Neural progenitor cell (in vitro differentiated cells): ENCODE measurements at regions not wholly inside any gene's neighbourhood (a gene's known extent, or its start where the extent isn't known, plus 50 kb on each side); places are given as distances from the start of the nearest gene placed in this dataset.

Source experiments
- DNase-seq: peaks from one replicate; pipeline ENCODE4 v3.0.0-alpha.2; 2016; ENCODE audit warnings: low spot score
- H2AFZ ChIP-seq: fragments of 200-600 bp; sonication (generic); replicated peaks from 2 replicates; pipeline ENCODE4 v1.6.1; 2016; ENCODE audit warnings: antibody characterized with exemption
- H3F3A ChIP-seq: fragments of 200-600 bp; sonication (generic); 2 replicates; pipeline ENCODE4 v1.6.1; 2016; ENCODE audit warnings: antibody characterized with exemption, low read depth
- H3K27ac ChIP-seq: fragments of 200-600 bp; sonication (generic); 2 replicates; pipeline ENCODE4 v1.5.1; 2016; ENCODE audit warnings: mild to moderate bottlenecking
- H3K27me3 ChIP-seq: fragments of 200-600 bp; sonication (generic); 2 replicates; pipeline ENCODE4 v1.6.1; 2016; ENCODE audit warnings: mild to moderate bottlenecking, moderate library complexity
- H3K36me3 ChIP-seq: fragments of 200-600 bp; sonication (generic); 2 replicates; pipeline ENCODE4 v1.5.1; 2016
- H3K4me1 ChIP-seq: fragments of 200-600 bp; sonication (generic); 2 replicates; pipeline ENCODE4 v1.6.1; 2016; ENCODE audit warnings: mixed run types
- H3K4me2 ChIP-seq: fragments of 200-600 bp; sonication (generic); 2 replicates; pipeline ENCODE4 v1.6.1; 2016
- H3K4me3 ChIP-seq: fragments of 200-600 bp; sonication (generic); 2 replicates; pipeline ENCODE4 v1.5.1; 2016
- H3K79me2 ChIP-seq: fragments of 200-600 bp; sonication (generic); 2 replicates; pipeline ENCODE4 v1.6.1; 2016; ENCODE audit warnings: low read depth
- H3K9ac ChIP-seq: fragments of 200-600 bp; sonication (generic); 2 replicates; pipeline ENCODE4 v1.6.1; 2016
- H3K9me3 ChIP-seq: fragments of 200-600 bp; sonication (generic); 2 replicates; pipeline ENCODE4 v1.5.1; 2016; ENCODE audit warnings: low read depth
- H4K20me1 ChIP-seq: fragments of 200-600 bp; sonication (generic); 2 replicates; pipeline ENCODE4 v1.6.1; 2016; ENCODE audit warnings: low read depth
- H3K27ac Mint-ChIP-seq: 3 replicates; pipeline ENCODE4 v1.8.0; 2021; ENCODE audit warnings: mixed read lengths
- H3K27me3 Mint-ChIP-seq: 2 replicates; pipeline ENCODE4 v1.8.0; 2022; ENCODE audit warnings: low read depth, mild to moderate bottlenecking, inconsistent platforms, moderate library complexity, mixed read lengths; ENCODE audit not compliant: insufficient read depth
- H3K36me3 Mint-ChIP-seq: 3 replicates; pipeline ENCODE4 v1.8.0; 2021; ENCODE audit warnings: mixed read lengths
- H3K4me1 Mint-ChIP-seq: 3 replicates; pipeline ENCODE4 v1.8.0; 2021; ENCODE audit warnings: mixed read lengths
- H3K4me3 Mint-ChIP-seq: 3 replicates; pipeline ENCODE4 v1.8.0; 2021; ENCODE audit warnings: mild to moderate bottlenecking, moderate library complexity, mixed read lengths
- H3K9me3 Mint-ChIP-seq: 3 replicates; pipeline ENCODE4 v1.8.0; 2020; ENCODE audit warnings: mixed read lengths
- EZH2 ChIP-seq: fragments of 200-600 bp; sonication (generic); IDR thresholded peaks from 2 replicates; pipeline ENCODE4 v1.6.1; 2017; ENCODE audit warnings: antibody characterized with exemption, mild to moderate bottlenecking, moderate library complexity
- EZH2phosphoT487 ChIP-seq: fragments of 200-600 bp; sonication (generic); IDR thresholded peaks from 2 replicates; pipeline ENCODE4 v1.6.1; 2017; ENCODE audit warnings: antibody characterized with exemption
- TF ChIP-seq, protein P1 (sequence below): fragments of 200-600 bp; sonication (generic); IDR thresholded peaks from 2 replicates; pipeline ENCODE4 v1.5.1; 2017; ENCODE audit warnings: antibody characterized with exemption, mild to moderate bottlenecking

DNA sequence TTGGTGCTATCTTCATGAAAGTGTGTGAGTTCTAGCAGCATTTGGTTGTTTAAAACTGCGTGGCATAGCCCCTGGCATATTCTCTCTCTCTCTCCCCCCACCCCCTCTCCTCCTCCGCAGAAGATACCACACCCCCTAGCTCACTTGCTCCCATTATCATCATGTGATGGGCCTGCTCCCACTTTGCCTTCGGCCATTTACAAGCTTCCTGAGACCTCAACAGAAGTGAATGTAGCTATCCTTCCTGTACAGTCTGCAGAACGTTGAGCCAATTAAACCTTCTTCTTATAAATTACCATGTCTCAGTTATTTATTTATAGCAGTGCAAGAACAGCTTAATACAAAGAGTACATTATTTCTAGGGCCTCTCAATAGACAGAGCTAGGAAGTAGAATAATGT is 1032.5 kb upstream of the CADM2 start:
- Histone ChIP-seq H4K20me1 (no peaks in the 10 kb centered on the region), H2AFZ (no peak overlapping the region), H3K4me2 (no peak overlapping the region), H3K4me3 (no peak overlapping the region), H3K9me3 (no peaks in the 10 kb centered on the region), H3K4me1 (no peaks in the 10 kb centered on the region), H3K27me3 (no peaks in the 10 kb centered on the region), H3F3A (no peaks in the 10 kb centered on the region), H3K27ac (no peak overlapping the region), H3K79me2 (no peaks in the 10 kb centered on the region), H3K9ac (no peak overlapping the region), H3K36me3 (no peaks in the 10 kb centered on the region)
- Mint-ChIP-seq H3K36me3 (peaks cover 3% of the 10 kb centered on the region), H3K4me1 (no peaks in the 10 kb centered on the region), H3K9me3 (peaks cover 41% of the 10 kb centered on the region), H3K27me3 (no peaks in the 10 kb centered on the region), H3K27ac (no peak overlapping the region), H3K4me3 (no peak overlapping the region)
- DNase-seq, result no peak
- TF ChIP-seq EZH2, result no peak
- TF ChIP-seq, protein P1, sequence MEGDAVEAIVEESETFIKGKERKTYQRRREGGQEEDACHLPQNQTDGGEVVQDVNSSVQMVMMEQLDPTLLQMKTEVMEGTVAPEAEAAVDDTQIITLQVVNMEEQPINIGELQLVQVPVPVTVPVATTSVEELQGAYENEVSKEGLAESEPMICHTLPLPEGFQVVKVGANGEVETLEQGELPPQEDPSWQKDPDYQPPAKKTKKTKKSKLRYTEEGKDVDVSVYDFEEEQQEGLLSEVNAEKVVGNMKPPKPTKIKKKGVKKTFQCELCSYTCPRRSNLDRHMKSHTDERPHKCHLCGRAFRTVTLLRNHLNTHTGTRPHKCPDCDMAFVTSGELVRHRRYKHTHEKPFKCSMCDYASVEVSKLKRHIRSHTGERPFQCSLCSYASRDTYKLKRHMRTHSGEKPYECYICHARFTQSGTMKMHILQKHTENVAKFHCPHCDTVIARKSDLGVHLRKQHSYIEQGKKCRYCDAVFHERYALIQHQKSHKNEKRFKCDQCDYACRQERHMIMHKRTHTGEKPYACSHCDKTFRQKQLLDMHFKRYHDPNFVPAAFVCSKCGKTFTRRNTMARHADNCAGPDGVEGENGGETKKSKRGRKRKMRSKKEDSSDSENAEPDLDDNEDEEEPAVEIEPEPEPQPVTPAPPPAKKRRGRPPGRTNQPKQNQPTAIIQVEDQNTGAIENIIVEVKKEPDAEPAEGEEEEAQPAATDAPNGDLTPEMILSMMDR, result no peak
- TF ChIP-seq EZH2phosphoT487, result no peak

GRCh38 chr3:83928391-83928790 is 1030.4 kb upstream of the CADM2 start:
- no peak overlapping the region for H3K4me3 ChIP-seq

DNA sequence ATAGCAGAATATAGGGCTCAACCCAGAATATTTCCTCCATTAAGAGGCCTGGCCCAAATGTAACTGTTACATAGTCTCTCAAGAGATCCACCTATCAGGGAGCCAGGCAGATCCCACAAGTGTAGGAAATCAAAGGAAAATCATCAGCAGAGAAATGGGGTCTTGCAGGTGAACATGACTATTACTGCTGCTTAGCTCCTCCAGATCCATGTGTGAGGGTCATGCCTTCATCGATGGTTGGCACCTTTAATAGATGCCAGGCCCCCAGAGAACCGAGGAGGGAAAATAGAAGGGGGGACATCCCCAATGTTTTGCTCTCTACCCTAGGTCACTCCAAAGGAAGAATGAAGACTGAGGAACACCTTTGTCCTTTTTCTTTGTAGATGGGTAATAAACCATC is 1029.9 kb upstream of the CADM2 start:
- H3K27me3 Mint-ChIP-seq, result no peaks in the 10 kb centered on the region

More at GRCh38 chr3:83928391-83928790, 1030.4 kb upstream of the CADM2 start:
- H3K79me2 ChIP-seq, result no peaks in the 10 kb centered on the region
- H3K36me3 ChIP-seq, result no peaks in the 10 kb centered on the region
- Mint-ChIP-seq H3K27ac (no peak overlapping the region), H3K9me3 (peaks cover 44% of the 10 kb centered on the region), H3K4me1 (no peaks in the 10 kb centered on the region), H3K4me3 (no peak overlapping the region), H3K36me3 (peaks cover 3% of the 10 kb centered on the region), H3K27me3 (no peaks in the 10 kb centered on the region)
- no peak overlapping the region for H2AFZ ChIP-seq
- H3K27me3 ChIP-seq, result no peaks in the 10 kb centered on the region
- DNase-seq, result peak; percentile 70
- no peaks in the 10 kb centered on the region for H3K4me1 ChIP-seq
- no peaks in the 10 kb centered on the region for H4K20me1 ChIP-seq
- no peaks in the 10 kb centered on the region for H3K9me3 ChIP-seq
- H3F3A ChIP-seq, result no peaks in the 10 kb centered on the region
- no peak for TF ChIP-seq EZH2
- TF ChIP-seq, protein P1, result peak; percentile 58
- no peak for TF ChIP-seq EZH2phosphoT487
- no peak overlapping the region for H3K9ac ChIP-seq
- no peak overlapping the region for H3K27ac ChIP-seq
- no peak overlapping the region for H3K4me2 ChIP-seq

GRCh38 chr3:83934192-83935021 is 1024.4 kb upstream of the CADM2 start:
- Histone ChIP-seq H3K36me3 (no peaks in the 10 kb centered on the region), H3K4me3 (no peak overlapping the region), H3K9ac (no peak overlapping the region), H3F3A (no peaks in the 10 kb centered on the region), H3K4me1 (no peaks in the 10 kb centered on the region), H2AFZ (no peak overlapping the region), H3K27me3 (no peaks in the 10 kb centered on the region), H3K79me2 (no peaks in the 10 kb centered on the region), H4K20me1 (no peaks in the 10 kb centered on the region), H3K27ac (no peak overlapping the region), H3K9me3 (no peaks in the 10 kb centered on the region), H3K4me2 (no peak overlapping the region)
- H3K4me1 Mint-ChIP-seq, result peaks cover 8% of the 10 kb centered on the region
- H3K36me3 Mint-ChIP-seq, result peaks cover 3% of the 10 kb centered on the region
- TF ChIP-seq EZH2phosphoT487 (no peak), EZH2 (no peak)
- TF ChIP-seq, protein P1, result no peak
- H3K27me3 Mint-ChIP-seq, result no peaks in the 10 kb centered on the region
- DNase-seq, result no peak
- H3K9me3 Mint-ChIP-seq, result peaks cover 17% of the 10 kb centered on the region
- no peak overlapping the region for H3K4me3 Mint-ChIP-seq
- H3K27ac Mint-ChIP-seq, result no peak overlapping the region

More for the DNA sequence above, 1029.9 kb upstream of the CADM2 start:
- Histone ChIP-seq H3K9me3 (no peaks in the 10 kb centered on the region), H3K36me3 (no peaks in the 10 kb centered on the region), H3K4me1 (no peaks in the 10 kb centered on the region), H3K9ac (no peak overlapping the region), H4K20me1 (no peaks in the 10 kb centered on the region), H3F3A (no peaks in the 10 kb centered on the region), H2AFZ (no peak overlapping the region), H3K4me2 (no peak overlapping the region), H3K79me2 (no peaks in the 10 kb centered on the region), H3K27ac (no peak overlapping the region), H3K27me3 (no peaks in the 10 kb centered on the region), H3K4me3 (no peak overlapping the region)
- no peak for DNase-seq
- Mint-ChIP-seq H3K27ac (no peak overlapping the region), H3K4me1 (no peaks in the 10 kb centered on the region), H3K9me3 (peaks cover 44% of the 10 kb centered on the region), H3K36me3 (peaks cover 3% of the 10 kb centered on the region), H3K4me3 (no peak overlapping the region)
- no peak for TF ChIP-seq EZH2phosphoT487
